H9 (cell line): ENCODE measurements at regions not wholly inside any gene's neighbourhood (a gene's known extent, or its start where the extent isn't known, plus 50 kb on each side); places are given as distances from the start of the nearest gene placed in this dataset.
A peak's percentile ranks its signal among the peaks of the same experiment; 100 is the strongest.

ENCODE experiments used
- DNase-seq: peaks from one replicate; pipeline ENCODE4 v3.0.0-alpha.2; 2017
- H2AFZ ChIP-seq: one replicate; pipeline ENCODE4 v1.6.1; 2013; ENCODE audit warnings: mild to moderate bottlenecking, low read length, control low read depth, moderate library complexity
- H2AK5ac ChIP-seq: 2 replicates; pipeline ENCODE4 v1.6.1; 2013; ENCODE audit warnings: low read length, control low read depth, mixed read lengths; ENCODE audit not compliant: insufficient read length
- H2BK120ac ChIP-seq: one replicate; pipeline ENCODE4 v1.6.1; 2013; ENCODE audit warnings: low read depth, mild to moderate bottlenecking, low read length, control low read depth, inconsistent platforms; ENCODE audit not compliant: poor library complexity, severe bottlenecking
- H2BK12ac ChIP-seq: 2 replicates; pipeline ENCODE4 v1.6.1; 2013; ENCODE audit warnings: low read length, control low read depth, mixed read lengths, low read depth; ENCODE audit not compliant: insufficient read length
- H2BK15ac ChIP-seq: 2 replicates; pipeline ENCODE4 v1.6.1; 2013; ENCODE audit warnings: low read depth, low read length, control low read depth
- H2BK20ac ChIP-seq: one replicate; pipeline ENCODE4 v1.6.1; 2013; ENCODE audit warnings: low read depth, mild to moderate bottlenecking, low read length, control low read depth, inconsistent platforms; ENCODE audit not compliant: poor library complexity, severe bottlenecking
- H2BK5ac ChIP-seq: 2 replicates; pipeline ENCODE4 v1.6.1; 2013; ENCODE audit warnings: low read length, control low read depth, mixed read lengths; ENCODE audit not compliant: insufficient read length
- H3K14ac ChIP-seq: 2 replicates; pipeline ENCODE4 v1.6.1; 2013; ENCODE audit warnings: low read length, control low read depth; ENCODE audit not compliant: insufficient read depth
- H3K18ac ChIP-seq: 2 replicates; pipeline ENCODE4 v1.6.1; 2013; ENCODE audit warnings: low read depth, mild to moderate bottlenecking, mixed read lengths, low read length, control low read depth; ENCODE audit not compliant: insufficient read length
- H3K23ac ChIP-seq: 2 replicates; pipeline ENCODE4 v1.6.1; 2013; ENCODE audit warnings: low read length, control low read depth, mixed read lengths, low read depth; ENCODE audit not compliant: insufficient read length
- H3K23me2 ChIP-seq: 2 replicates; pipeline ENCODE4 v1.6.1; 2013; ENCODE audit warnings: low read depth, mild to moderate bottlenecking, mixed read lengths, low read length, control low read depth; ENCODE audit not compliant: insufficient read length, poor library complexity, severe bottlenecking
- H3K27ac ChIP-seq: 2 replicates; pipeline ENCODE4 v1.5.1; 2013; ENCODE audit warnings: low read length, control low read depth, mixed read lengths, low read depth; ENCODE audit not compliant: insufficient read length
- H3K27me3 ChIP-seq: 2 replicates; pipeline ENCODE4 v1.6.1; 2013; ENCODE audit warnings: low read length, control low read depth, inconsistent platforms; ENCODE audit not compliant: insufficient read depth
- H3K4ac ChIP-seq: 2 replicates; pipeline ENCODE4 v1.6.1; 2013; ENCODE audit warnings: low read depth, mild to moderate bottlenecking, control low read depth, inconsistent platforms, low read length, moderate library complexity
- H3K4me1 ChIP-seq: 2 replicates; pipeline ENCODE4 v1.6.1; 2013; ENCODE audit warnings: low read length, control low read depth, inconsistent platforms; ENCODE audit not compliant: insufficient read depth
- H3K4me2 ChIP-seq: 2 replicates; pipeline ENCODE4 v1.6.1; 2013; ENCODE audit warnings: low read length, control low read depth, mixed read lengths; ENCODE audit not compliant: insufficient read length, insufficient read depth
- H3K56ac ChIP-seq: 2 replicates; pipeline ENCODE4 v1.6.1; 2013; ENCODE audit warnings: low read depth, mild to moderate bottlenecking, mixed read lengths, low read length, control low read depth; ENCODE audit not compliant: insufficient read length
- H3K79me1 ChIP-seq: 2 replicates; pipeline ENCODE4 v1.6.1; 2013; ENCODE audit warnings: low read depth, mild to moderate bottlenecking, moderate library complexity, low read length, control low read depth, inconsistent platforms; ENCODE audit not compliant: insufficient read depth, poor library complexity, severe bottlenecking
- H3K79me2 ChIP-seq: 2 replicates; pipeline ENCODE4 v1.6.1; 2013; ENCODE audit warnings: low read length, control low read depth, inconsistent platforms; ENCODE audit not compliant: insufficient read depth
- H3K9ac ChIP-seq: 2 replicates; pipeline ENCODE4 v1.6.1; 2013; ENCODE audit warnings: low read length, control low read depth, mixed read lengths; ENCODE audit not compliant: insufficient read length; ENCODE audit errors: extremely low read depth
- H3K9me3 ChIP-seq: one replicate; pipeline ENCODE4 v1.6.1; 2013; ENCODE audit warnings: low read depth, low read length, inconsistent platforms; ENCODE audit not compliant: control insufficient read depth
- H3T11ph ChIP-seq: one replicate; pipeline ENCODE4 v1.6.1; 2013; ENCODE audit warnings: mild to moderate bottlenecking, low read length, control low read depth, inconsistent platforms
- H4K20me1 ChIP-seq: one replicate; pipeline ENCODE4 v1.6.1; 2013; ENCODE audit not compliant: control insufficient read depth, insufficient read length, insufficient read depth
- H4K5ac ChIP-seq: 2 replicates; pipeline ENCODE4 v1.6.1; 2013; ENCODE audit warnings: low read depth, mild to moderate bottlenecking, mixed read lengths, low read length, control low read depth; ENCODE audit not compliant: insufficient read length
- H4K8ac ChIP-seq: replicated peaks from 2 replicates; pipeline ENCODE4 v1.6.1; 2013; ENCODE audit warnings: low read length, control low read depth, mixed read lengths, low read depth; ENCODE audit not compliant: insufficient read length
- H4K91ac ChIP-seq: 2 replicates; pipeline ENCODE4 v1.6.1; 2013; ENCODE audit warnings: low read depth, mild to moderate bottlenecking, moderate library complexity, mixed read lengths, low read length, control low read depth; ENCODE audit not compliant: insufficient read length
- H3K27ac Mint-ChIP-seq, 3 experiments: 2 replicates in 2 of 3; 3 replicates in 1 of 3; pipeline ENCODE4 v1.8.0; 2020 to 2021; ENCODE audit warnings: mixed read lengths in 3 of 3, mild to moderate bottlenecking in 1 of 3, moderate library complexity in 1 of 3
- H3K27me3 Mint-ChIP-seq: 2 replicates; pipeline ENCODE4 v1.8.0; 2021; ENCODE audit warnings: low read depth, mild to moderate bottlenecking, moderate library complexity, mixed read lengths
- H3K36me3 Mint-ChIP-seq, 3 experiments: 2 replicates in 2 of 3; 3 replicates in 1 of 3; pipeline ENCODE4 v1.8.0; 2020 to 2021; ENCODE audit warnings: low read depth in 3 of 3, mixed read lengths in 3 of 3; ENCODE audit not compliant: insufficient read depth in 1 of 3
- H3K4me1 Mint-ChIP-seq, 2 experiments: 2 replicates each; pipeline ENCODE4 v1.8.0; 2020; ENCODE audit warnings: mixed read lengths in 2 of 2
- H3K4me3 Mint-ChIP-seq, 2 experiments: 2 replicates in 1 of 2; 3 replicates in 1 of 2; pipeline ENCODE4 v1.8.0; 2020 to 2021; ENCODE audit warnings: mild to moderate bottlenecking in 2 of 2, mixed read lengths in 2 of 2, moderate library complexity in 1 of 2
- H3K9me3 Mint-ChIP-seq, 2 experiments: 2 replicates in 1 of 2; 3 replicates in 1 of 2; pipeline ENCODE4 v1.8.0; 2020; ENCODE audit warnings: mild to moderate bottlenecking in 2 of 2, mixed read lengths in 2 of 2, moderate library complexity in 1 of 2
- CTCF ChIP-seq: fragments of 200-600 bp; sonication (generic); conservative IDR thresholded peaks from 3 replicates; pipeline ENCODE4 v1.8.0; 2021; ENCODE audit warnings: antibody characterized with exemption, mild to moderate bottlenecking
- WGBS: extraction: QIAGEN DNeasy Blood & Tissue Kit; methylation state at CpG from one replicate; pipeline ENCODE4 v1.1.7; 2013; ENCODE audit warnings: missing lambda C conversion rate, low lambda C conversion rate, mixed read lengths; ENCODE audit not compliant: insufficient read length; ENCODE audit errors: extremely low coverage; 5-methylcytosine and 5-hydroxymethylcytosine counted together

GRCh38 chr18:5066380-5066977 is 130.6 kb downstream of the AKAIN1 start:
- no peak overlapping the region for H3K4ac ChIP-seq
- H3K23ac ChIP-seq, result no peak overlapping the region
- no peaks in the 10 kb centered on the region for H3K9me3 ChIP-seq
- no peaks in the 10 kb centered on the region for H4K20me1 ChIP-seq
- H3K4me1 Mint-ChIP-seq, result no peaks in the 10 kb centered on the region
- peak; percentile 86 for TF ChIP-seq CTCF
- H4K5ac ChIP-seq, result no peak overlapping the region
- H3K27me3 Mint-ChIP-seq, result no peaks in the 10 kb centered on the region; the same call in 1 of the 2 replicates
- H3T11ph ChIP-seq, result no peak overlapping the region
- no peak overlapping the region for H2BK5ac ChIP-seq
- H3K23me2 ChIP-seq, result no peaks in the 10 kb centered on the region
- H3K4me3 Mint-ChIP-seq, result no peak overlapping the region
- no peaks in the 10 kb centered on the region; a peak in 1 of 5 replicates for H3K9me3 Mint-ChIP-seq
- no CpG with 5 or more reads among the region's 2 CpGs for WGBS
- H3K36me3 Mint-ChIP-seq, result no peaks in the 10 kb centered on the region
- no peak overlapping the region for H2AK5ac ChIP-seq
- H4K91ac ChIP-seq, result no peak overlapping the region
- H2BK20ac ChIP-seq, result no peak overlapping the region
- H2BK15ac ChIP-seq, result no peak overlapping the region
- H3K9ac ChIP-seq, result no peak overlapping the region
- H3K14ac ChIP-seq, result no peak overlapping the region
- H3K79me2 ChIP-seq, result no peaks in the 10 kb centered on the region
- no peak overlapping the region for H3K4me2 ChIP-seq
- H3K18ac ChIP-seq, result no peak overlapping the region
- H2BK12ac ChIP-seq, result no peak overlapping the region
- no peak overlapping the region for H3K27ac Mint-ChIP-seq
- H3K79me1 ChIP-seq, result no peaks in the 10 kb centered on the region
- no peak overlapping the region for H4K8ac ChIP-seq
- H3K27ac ChIP-seq, result no peak overlapping the region
- no peak overlapping the region for H3K56ac ChIP-seq
- H2BK120ac ChIP-seq, result no peak overlapping the region
- H2AFZ ChIP-seq, result no peak overlapping the region
- H3K27me3 ChIP-seq, result no peaks in the 10 kb centered on the region
- H3K4me1 ChIP-seq, result no peaks in the 10 kb centered on the region
- DNase-seq, result peak; percentile 56
